Adrenal gland (tissue), 9 donors: ENCODE measurements at regions not wholly inside any gene's neighbourhood (a gene's known extent, or its start where the extent isn't known, plus 50 kb on each side); places are given as distances from the start of the nearest gene placed in this dataset.
"Not testable (repeated sequence)": the region's sequence is repeated elsewhere in the genome, so short reads cannot be mapped to it uniquely, and the experiment has no call there.

Experiments
- DNase-seq, 7 donors: peaks; one replicate each; pipeline ENCODE4 v3.0.0-alpha.2; 2019 to 2020
- H3K27ac ChIP-seq, 5 donors: fragments of 200-600 bp; sonication (generic) in 4 of 5; 1 replicate in 3 of 5; 2 replicates in 2 of 5; pipeline versions ENCODE4 v1.5.1 to v1.8.0; 2016 to 2020; ENCODE audit warnings: mild to moderate bottlenecking in 1 of 5
- H3K27me3 ChIP-seq: fragments of 200-600 bp; 2 replicates; pipeline ENCODE4 v1.8.0; 2021
- H3K36me3 ChIP-seq, 2 donors: fragments of 200-600 bp; replicated peaks in 1 of 2; 1 replicate in 1 of 2; 2 replicates in 1 of 2; pipeline versions ENCODE4 v1.5.1 to v1.8.0; 2018 to 2022
- H3K4me1 ChIP-seq, 2 donors: fragments of 200-600 bp; replicated peaks in 1 of 2; 1 replicate in 1 of 2; 2 replicates in 1 of 2; pipeline versions ENCODE4 v1.5.1 to v1.8.0; 2018 to 2021
- H3K4me3 ChIP-seq, 4 donors: fragments of 200-600 bp; sonication (generic) in 3 of 4; one replicate each; pipeline ENCODE4 v1.5.1; 2016 to 2018
- H3K9me3 ChIP-seq, 3 donors: fragments of 200-600 bp; sonication (generic) in 1 of 3; replicated peaks in 1 of 3; 1 replicate in 2 of 3; 2 replicates in 1 of 3; pipeline versions ENCODE4 v1.5.1 to v1.8.0; 2016 to 2021
- POLR2A ChIP-seq, 2 donors: fragments of 450-650 bp; IDR thresholded peaks; one replicate each; pipeline ENCODE4 v1.6.1; 2017; ENCODE audit warnings: antibody characterized with exemption in 2 of 2, mild to moderate bottlenecking in 2 of 2, moderate library complexity in 1 of 2
- WGBS, 4 donors: extraction: QIAGEN DNeasy Blood & Tissue Kit in 2 of 4; methylation state at CpG; one replicate each; pipeline versions ENCODE4 v1.1.5 to v1.1.7; 2013 to 2017; 5-methylcytosine and 5-hydroxymethylcytosine counted together
- intact Hi-C, 2 donors: fragments of 100-400 bp; cut with DNase I; formaldehyde crosslinking; loops; one replicate each; pipeline versions ENCODE4 v1.14.1 to v1.15.0; 2022 to 2023
- TF ChIP-seq, protein P1 (sequence below), 6 experiments: fragments of 450-650 bp in 4 of 6; fragments of 200-600 bp in 2 of 6; sonication (generic) in 1 of 6; IDR thresholded peaks; 1 replicate in 5 of 6; 2 replicates in 1 of 6; pipeline versions ENCODE4 v1.5.1 to v1.8.0; 2016 to 2021; ENCODE audit warnings: antibody characterized with exemption in 6 of 6, mild to moderate bottlenecking in 2 of 6, moderate library complexity in 1 of 6
- donor health status: healthy with polysubstance abuse.
- donor health status: Bipolar disorder and iron deficiency.
- donor health status: DM: yes; HTN: yes; CAD: no.
- donor health status: DM: no; HTN: no; CAD: no.
- donor health status: DM: no; HTN: no; CAD: no.

- H3K9me3 ChIP-seq, H3K36me3 ChIP-seq, H3K27me3 ChIP-seq, H3K27ac ChIP-seq, H3K4me1 ChIP-seq, intact Hi-C loops, H3K4me3 ChIP-seq, DNase-seq: not testable (repeated sequence)
- WGBS, 4 donors: 67 to 88% (median 80%) methylated on average over 1 of the region's 1 CpG
Observed at GRCh38 chr15:83335542-83335941, 51.1 kb upstream of the BNC1 start.

- Histone ChIP-seq H3K27me3 (no peaks in the 10 kb centered on the region), H3K36me3 (no peaks in the 10 kb centered on the region)
- WGBS, 4 donors: 65 to 75% (median 69%) methylated on average over 5 of the region's 5 CpGs
Observed at GRCh38 chr15:83339396-83339795, 54.9 kb upstream of the BNC1 start.

DNA sequence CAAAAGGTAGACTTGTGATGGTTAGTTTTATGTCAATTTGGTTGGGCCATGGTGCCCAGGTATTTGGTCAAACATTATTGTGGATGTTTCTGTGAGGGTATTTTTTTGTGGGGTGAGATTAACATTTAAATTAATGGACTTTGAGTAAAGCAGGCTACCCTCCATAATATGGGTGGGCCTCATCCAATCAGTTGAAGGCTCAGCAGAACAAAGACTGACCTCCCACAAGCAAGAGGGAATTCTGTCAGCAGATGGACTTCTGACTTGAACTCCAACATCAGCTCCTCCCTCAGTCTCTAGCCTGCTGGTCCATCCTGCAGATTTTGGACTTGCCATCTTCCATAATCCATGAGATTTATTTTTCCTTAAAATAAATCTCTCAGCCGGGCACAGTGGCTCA lies 55.6 kb upstream of the BNC1 start:
- DNase-seq: no peak
- WGBS, 4 donors: 76 to 85% (median 83%) methylated on average over 1 of the region's 1 CpG

More at GRCh38 chr15:83339396-83339795, 54.9 kb upstream of the BNC1 start:
- Histone ChIP-seq H3K27ac (no peak overlapping the region), H3K4me1 (no peaks in the 10 kb centered on the region), H3K9me3 (no peaks in the 10 kb centered on the region), H3K4me3 (no peak overlapping the region)
- TF ChIP-seq, protein P1, sequence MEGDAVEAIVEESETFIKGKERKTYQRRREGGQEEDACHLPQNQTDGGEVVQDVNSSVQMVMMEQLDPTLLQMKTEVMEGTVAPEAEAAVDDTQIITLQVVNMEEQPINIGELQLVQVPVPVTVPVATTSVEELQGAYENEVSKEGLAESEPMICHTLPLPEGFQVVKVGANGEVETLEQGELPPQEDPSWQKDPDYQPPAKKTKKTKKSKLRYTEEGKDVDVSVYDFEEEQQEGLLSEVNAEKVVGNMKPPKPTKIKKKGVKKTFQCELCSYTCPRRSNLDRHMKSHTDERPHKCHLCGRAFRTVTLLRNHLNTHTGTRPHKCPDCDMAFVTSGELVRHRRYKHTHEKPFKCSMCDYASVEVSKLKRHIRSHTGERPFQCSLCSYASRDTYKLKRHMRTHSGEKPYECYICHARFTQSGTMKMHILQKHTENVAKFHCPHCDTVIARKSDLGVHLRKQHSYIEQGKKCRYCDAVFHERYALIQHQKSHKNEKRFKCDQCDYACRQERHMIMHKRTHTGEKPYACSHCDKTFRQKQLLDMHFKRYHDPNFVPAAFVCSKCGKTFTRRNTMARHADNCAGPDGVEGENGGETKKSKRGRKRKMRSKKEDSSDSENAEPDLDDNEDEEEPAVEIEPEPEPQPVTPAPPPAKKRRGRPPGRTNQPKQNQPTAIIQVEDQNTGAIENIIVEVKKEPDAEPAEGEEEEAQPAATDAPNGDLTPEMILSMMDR (IDR thresholded peaks at IDR 0.05): no peak
- no peak for TF ChIP-seq POLR2A (IDR thresholded peaks at IDR 0.05)
- intact Hi-C loops: no loop called here
- DNase-seq: no peak

DNA sequence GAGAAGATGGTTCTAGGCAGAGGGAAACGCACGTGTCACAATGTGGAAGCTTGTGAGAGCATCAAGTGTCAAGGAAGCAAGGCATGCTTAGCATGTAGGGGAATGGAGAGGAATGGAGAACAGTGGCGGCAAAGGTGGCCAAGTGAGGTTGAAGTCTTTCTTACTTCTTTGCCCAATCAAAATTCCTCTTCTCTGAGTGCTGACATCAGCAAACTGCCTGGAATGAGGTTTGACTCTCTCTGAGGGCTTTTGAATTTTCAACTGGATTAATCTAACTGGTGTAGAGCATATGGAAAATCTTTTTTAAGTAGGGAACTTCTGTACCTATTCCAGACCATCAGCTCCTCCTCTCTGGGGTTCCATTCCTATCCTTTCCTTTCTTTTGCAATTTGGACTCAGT lies 61.9 kb upstream of the BNC1 start:
- TF ChIP-seq, protein P1 (IDR thresholded peaks at IDR 0.05): no peak
- no peak for TF ChIP-seq POLR2A (IDR thresholded peaks at IDR 0.05)
- 61 to 64% (median 62%) methylated on average over 3 of the region's 3 CpGs for WGBS, 4 donors
- Histone ChIP-seq H3K4me3 (no peak overlapping the region), H3K4me1 (no peaks in the 10 kb centered on the region), H3K27ac (no peak overlapping the region), H3K27me3 (peaks cover 5% of the 10 kb centered on the region), H3K36me3 (no peaks in the 10 kb centered on the region), H3K9me3 (no peaks in the 10 kb centered on the region)
- no peak for DNase-seq
- intact Hi-C loops: no loop called here

More for the DNA sequence above, 55.6 kb upstream of the BNC1 start:
- Histone ChIP-seq H3K36me3 (no peaks in the 10 kb centered on the region), H3K9me3 (no peaks in the 10 kb centered on the region), H3K4me1 (no peaks in the 10 kb centered on the region), H3K4me3 (no peak overlapping the region), H3K27ac (no peak overlapping the region), H3K27me3 (peaks cover 2% of the 10 kb centered on the region)
- TF ChIP-seq, protein P1 (IDR thresholded peaks at IDR 0.05): no peak
- TF ChIP-seq POLR2A (IDR thresholded peaks at IDR 0.05): no peak
- intact Hi-C loops: no loop called here

DNA sequence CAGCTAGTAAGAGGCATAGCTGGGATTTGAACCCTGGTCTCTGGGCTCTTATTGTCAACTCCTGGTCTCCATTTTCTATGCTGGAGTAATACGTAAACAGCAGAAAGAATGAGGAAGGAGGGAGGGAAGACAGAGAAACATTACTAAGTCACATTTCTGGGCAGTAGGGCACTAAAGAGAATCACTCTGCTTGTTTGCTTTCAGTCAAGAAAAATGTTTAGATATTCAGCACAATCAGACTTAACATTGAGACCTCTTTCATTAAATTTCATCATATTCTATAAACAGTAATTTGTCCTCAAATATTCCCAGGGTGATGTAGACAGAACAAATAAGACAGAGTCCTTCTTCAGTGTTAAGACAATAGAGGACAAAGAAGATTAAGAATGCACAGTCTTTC lies 67.7 kb upstream of the BNC1 start:
- Histone ChIP-seq H3K27me3 (no peaks in the 10 kb centered on the region), H3K27ac (no peak overlapping the region), H3K4me3 (no peak overlapping the region), H3K36me3 (no peaks in the 10 kb centered on the region), H3K4me1 (no peaks in the 10 kb centered on the region), H3K9me3 (no peaks in the 10 kb centered on the region)
- no peak for DNase-seq
- TF ChIP-seq, protein P1 (IDR thresholded peaks at IDR 0.05): no peak
- no peak for TF ChIP-seq POLR2A (IDR thresholded peaks at IDR 0.05)
- intact Hi-C loops: no loop called here
- 49 to 78% (median 55%) methylated on average over 1 of the region's 1 CpG for WGBS, 4 donors
